ENCODE measurements at regions not wholly inside any gene's neighbourhood (a gene's known extent, or its start where the extent isn't known, plus 50 kb on each side); places are given as distances from the start of the nearest gene placed in this dataset.

DNA sequence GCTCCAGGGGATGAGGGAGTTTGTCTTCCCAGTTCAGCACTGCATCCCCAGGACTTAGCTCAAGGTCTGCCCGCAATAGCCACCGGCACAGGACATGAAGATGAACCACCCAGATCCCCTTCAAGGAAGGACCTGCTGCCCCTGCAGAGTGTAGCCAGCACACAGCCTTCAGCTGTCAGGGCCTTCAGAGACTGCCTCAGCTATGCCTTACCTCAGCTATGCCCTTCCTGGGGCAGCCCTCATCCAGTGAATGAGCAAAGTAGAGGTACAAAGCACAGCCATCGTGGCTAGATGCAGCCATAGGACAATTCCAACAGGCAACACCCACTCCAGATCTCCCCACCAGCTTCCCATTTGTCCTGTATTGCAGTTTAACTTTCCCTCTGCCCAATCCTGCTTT is 291.2 kb upstream of the STT3B start:
- TF ChIP-seq STAT1 (IDR thresholded peaks at IDR 0.05; ENCODE audit: unreplicated experiment), result no peak
- TF ChIP-seq EZH2 (IDR thresholded peaks at IDR 0.05; ENCODE audit: low read depth, unreplicated experiment), result no peak
- TF ChIP-seq CTCF (conservative IDR thresholded peaks at IDR 0.05; ENCODE audit: low read depth in 2 of 2), result no peak
- no peak for TF ChIP-seq POLR2AphosphoS5 (IDR thresholded peaks at IDR 0.05; ENCODE audit: low read depth)
- no peak for TF ChIP-seq CREB1 (CRISPR knock-in tag; IDR thresholded peaks at IDR 0.05; ENCODE audit: low read depth)
- TF ChIP-seq, protein P1, sequence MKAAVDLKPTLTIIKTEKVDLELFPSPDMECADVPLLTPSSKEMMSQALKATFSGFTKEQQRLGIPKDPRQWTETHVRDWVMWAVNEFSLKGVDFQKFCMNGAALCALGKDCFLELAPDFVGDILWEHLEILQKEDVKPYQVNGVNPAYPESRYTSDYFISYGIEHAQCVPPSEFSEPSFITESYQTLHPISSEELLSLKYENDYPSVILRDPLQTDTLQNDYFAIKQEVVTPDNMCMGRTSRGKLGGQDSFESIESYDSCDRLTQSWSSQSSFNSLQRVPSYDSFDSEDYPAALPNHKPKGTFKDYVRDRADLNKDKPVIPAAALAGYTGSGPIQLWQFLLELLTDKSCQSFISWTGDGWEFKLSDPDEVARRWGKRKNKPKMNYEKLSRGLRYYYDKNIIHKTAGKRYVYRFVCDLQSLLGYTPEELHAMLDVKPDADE (IDR thresholded peaks at IDR 0.05), result no peak
- no peak for TF ChIP-seq ZNF331 (CRISPR knock-in tag; IDR thresholded peaks at IDR 0.05; ENCODE audit: low read depth)
- no peak for TF ChIP-seq ZNF114 (CRISPR knock-in tag; IDR thresholded peaks at IDR 0.05)
- TF ChIP-seq, protein P2, sequence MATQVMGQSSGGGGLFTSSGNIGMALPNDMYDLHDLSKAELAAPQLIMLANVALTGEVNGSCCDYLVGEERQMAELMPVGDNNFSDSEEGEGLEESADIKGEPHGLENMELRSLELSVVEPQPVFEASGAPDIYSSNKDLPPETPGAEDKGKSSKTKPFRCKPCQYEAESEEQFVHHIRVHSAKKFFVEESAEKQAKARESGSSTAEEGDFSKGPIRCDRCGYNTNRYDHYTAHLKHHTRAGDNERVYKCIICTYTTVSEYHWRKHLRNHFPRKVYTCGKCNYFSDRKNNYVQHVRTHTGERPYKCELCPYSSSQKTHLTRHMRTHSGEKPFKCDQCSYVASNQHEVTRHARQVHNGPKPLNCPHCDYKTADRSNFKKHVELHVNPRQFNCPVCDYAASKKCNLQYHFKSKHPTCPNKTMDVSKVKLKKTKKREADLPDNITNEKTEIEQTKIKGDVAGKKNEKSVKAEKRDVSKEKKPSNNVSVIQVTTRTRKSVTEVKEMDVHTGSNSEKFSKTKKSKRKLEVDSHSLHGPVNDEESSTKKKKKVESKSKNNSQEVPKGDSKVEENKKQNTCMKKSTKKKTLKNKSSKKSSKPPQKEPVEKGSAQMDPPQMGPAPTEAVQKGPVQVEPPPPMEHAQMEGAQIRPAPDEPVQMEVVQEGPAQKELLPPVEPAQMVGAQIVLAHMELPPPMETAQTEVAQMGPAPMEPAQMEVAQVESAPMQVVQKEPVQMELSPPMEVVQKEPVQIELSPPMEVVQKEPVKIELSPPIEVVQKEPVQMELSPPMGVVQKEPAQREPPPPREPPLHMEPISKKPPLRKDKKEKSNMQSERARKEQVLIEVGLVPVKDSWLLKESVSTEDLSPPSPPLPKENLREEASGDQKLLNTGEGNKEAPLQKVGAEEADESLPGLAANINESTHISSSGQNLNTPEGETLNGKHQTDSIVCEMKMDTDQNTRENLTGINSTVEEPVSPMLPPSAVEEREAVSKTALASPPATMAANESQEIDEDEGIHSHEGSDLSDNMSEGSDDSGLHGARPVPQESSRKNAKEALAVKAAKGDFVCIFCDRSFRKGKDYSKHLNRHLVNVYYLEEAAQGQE (IDR thresholded peaks at IDR 0.05; ENCODE audit: unreplicated experiment), result no peak
- no peak for TF ChIP-seq JUNB (IDR thresholded peaks at IDR 0.05; ENCODE audit: unreplicated experiment)
- no peak for TF ChIP-seq EZH2phosphoT487 (IDR thresholded peaks at IDR 0.05; ENCODE audit: unreplicated experiment)
